HG03521 (cell line): ENCODE measurements at regions not wholly inside any gene's neighbourhood (a gene's known extent, or its start where the extent isn't known, plus 50 kb on each side); places are given as distances from the start of the nearest gene placed in this dataset.

ENCODE experiments used
- ATAC-seq: cut with Tn5 transposase; IDR thresholded peaks from one replicate; pipeline ENCODE4 v1.9.1; 2021; ENCODE audit warnings: mild to moderate bottlenecking, moderate library complexity; ENCODE audit not compliant: unreplicated experiment

DNA sequence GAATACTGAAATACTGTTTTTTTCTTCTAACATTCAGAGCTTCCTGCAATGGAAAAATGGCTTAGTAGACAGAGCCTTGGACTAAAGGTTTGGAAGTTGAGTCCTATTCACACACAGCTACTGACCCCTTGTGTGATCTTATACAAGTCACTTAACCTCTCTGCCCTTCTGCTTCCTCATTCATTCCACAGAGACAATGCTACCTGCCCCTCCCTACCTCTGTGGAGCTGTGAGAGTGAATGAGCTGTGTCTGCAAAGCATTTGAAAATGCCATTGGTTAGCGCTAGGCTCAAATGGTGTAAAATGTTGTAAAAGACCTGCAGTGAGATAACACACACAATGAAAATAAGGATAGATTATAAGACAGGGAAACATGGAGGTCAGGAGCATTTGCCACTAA is 214.4 kb downstream of the BARHL2 start:
- no peak for ATAC-seq

DNA sequence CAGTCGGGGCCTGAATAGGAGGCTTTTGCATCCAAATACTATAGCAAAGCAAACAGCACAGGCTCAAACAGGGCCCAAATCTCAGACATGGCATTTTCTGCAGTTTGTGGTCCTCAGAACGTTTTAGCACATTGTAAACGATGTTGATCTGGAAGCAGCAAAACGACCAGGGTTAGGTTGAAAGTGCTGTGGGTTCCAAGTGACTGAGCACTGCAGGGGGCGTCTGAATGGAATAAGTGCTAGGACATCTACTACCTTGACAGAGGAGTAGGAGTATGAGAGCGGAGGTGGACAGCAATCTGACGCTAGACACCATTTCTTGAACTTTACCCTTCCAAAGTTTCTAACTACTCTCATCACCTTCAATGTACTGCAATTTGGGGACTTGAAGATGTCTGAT is 214.9 kb downstream of the BARHL2 start:
- ATAC-seq, result no peak

DNA sequence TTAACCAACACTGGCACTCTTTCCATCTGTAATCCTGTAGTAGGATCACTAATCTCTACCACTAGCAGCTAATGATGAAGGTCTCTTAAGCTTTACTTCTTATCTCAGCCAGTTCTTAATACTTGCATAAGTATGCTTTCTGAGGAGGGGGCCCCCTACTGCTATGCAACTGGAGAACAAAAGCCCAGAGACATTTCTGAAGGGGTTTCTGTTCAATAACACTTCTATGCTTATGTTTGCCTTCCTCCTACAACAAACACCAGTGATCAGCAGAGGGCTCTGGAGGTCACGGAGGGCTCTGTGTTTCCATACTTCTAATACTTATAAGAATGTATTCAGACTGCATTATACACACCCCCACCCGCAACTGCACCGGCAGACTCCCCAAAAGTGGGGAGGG is 215.8 kb downstream of the BARHL2 start:
- no peak for ATAC-seq

DNA sequence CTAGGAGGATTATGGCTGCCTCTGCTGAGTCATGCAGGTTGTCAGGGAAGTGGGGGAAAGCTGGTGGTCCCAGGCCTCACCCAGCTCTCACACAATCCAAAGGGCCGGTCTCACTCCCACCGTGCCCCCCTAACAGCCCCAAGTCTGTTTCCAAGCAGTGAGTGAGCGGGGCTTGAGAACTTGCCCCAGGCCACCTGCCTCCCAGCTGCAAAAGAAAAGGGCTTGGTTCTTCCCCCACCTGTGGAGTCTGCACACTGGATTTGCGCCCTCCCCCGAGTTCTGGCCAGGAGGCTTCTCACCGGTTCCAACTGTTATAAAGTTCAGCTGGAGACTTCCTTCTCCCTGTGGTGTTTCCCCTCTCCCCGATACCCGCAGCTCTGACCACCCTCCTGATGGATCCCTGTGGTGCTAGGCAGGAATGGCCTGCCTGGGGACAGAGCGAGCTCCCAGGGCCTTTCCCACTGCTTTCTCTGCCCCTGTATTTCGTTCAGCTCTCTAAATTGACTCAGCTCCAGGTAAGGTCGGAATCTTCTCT is 222.3 kb downstream of the BARHL2 start:
- ATAC-seq, result no peak

DNA sequence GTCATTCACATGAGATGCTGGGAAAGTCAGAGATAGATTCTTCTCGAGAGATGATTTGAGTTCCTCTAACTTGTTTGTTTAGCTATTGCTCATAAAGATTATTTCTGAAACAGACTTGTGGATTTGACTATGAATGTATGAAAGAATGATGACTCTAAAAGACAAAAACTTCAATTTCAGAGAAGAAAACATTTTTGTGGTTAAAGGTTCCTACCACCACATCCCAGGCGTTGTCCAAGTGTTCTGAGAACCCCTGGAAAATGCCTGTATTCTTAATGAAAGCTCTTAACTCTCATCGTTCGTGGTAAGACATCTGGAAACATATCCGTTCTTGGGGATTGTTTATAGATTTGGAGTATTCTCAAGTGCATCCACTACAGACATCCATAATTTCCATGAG is 228.7 kb downstream of the BARHL2 start:
- ATAC-seq, result no peak

DNA sequence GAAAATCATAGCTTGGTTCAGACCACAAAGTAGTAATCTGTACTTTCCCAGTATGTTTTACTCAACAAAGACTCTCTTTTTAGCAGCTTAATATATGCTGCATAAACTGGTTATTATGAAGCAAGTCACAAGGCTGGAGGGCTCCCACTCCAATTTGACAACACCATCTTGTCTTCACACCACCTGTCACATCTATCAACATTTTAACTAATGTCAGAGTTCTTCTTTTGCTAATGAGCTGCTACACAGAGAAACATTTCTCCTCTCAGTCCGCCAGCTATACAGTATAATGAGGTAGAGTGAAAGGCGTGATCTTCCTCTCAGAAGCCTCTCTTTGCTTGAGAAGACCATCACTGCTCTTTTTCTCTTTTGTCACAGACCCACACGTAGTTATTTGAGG is 230.1 kb downstream of the BARHL2 start:
- ATAC-seq, result no peak

DNA sequence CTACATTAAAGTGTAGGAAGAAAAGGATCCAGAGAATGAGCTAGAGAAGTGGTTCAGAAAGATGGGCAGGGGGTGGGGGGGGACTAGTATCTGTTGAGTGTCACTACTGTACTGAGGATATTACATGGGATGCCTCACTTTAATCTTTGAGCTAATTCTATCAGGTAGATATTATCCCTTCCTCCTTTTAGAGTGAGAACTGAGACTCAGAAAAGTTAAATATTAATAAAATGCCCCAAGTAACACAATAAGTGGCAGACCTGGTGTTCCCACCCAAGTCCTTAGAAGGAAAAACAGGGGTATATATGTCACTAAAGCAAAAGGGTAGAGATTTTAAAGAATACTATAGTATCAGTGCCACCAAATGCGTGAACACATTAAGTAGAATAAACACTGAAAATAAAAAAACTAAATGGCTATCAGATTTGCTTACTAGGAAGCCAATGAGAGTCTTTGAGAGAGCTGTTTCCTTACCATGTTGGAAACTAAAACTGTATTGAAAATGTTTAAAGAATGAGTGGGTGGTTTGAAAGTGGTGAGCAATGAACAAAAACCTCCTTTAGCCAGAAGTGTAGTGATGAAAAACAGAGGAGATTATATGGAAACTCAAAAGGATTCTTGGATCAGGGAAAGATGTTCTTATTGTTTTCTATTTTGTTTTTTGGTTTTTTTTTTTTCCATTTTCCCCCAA is 230.8 kb downstream of the BARHL2 start:
- ATAC-seq, result no peak

DNA sequence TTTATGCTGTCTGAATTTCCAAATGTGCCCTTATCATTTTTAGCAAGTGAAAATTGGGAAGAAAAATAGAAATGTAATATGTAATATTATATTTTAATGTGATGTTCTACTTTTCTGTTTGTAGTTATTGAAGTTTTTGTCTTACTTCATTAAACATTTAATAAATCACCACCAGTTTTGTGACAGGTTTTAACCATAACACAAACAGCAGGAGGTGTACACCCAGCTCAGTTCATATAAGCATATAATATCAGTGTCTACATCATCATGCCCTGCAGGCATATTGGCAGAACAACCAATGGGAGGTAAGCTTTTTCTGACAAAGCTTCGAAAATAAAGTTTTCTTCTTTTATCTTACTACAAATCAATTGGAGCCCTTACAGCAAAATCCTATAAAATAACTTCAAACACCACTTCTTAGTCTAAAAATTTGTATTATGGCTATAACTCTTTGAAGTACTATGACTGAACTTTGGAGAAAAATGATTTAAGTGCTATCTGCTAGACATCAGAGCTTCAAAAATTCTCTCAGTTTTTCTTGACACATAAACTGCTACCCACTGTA is 236.7 kb downstream of the BARHL2 start:
- no peak for ATAC-seq

DNA sequence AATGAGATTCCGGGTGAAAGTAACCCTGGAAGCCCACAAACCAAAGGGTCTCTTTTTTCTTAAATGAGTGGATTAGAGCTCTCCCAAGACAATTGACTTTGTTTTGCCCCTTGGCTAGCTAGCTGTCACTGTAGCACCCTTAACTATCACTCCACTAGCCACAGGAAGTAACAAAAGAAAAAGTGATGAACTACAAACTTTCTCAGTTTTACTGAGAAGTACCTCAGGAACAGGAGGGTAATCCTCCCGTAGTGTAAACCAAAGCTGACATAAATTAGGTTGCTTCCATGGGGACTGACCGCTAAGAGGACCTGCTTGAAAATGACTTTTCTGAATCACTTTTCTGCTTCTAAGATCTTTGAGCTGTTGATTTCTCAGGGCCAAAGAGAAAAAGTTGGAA is 240.1 kb downstream of the BARHL2 start:
- ATAC-seq, result no peak

DNA sequence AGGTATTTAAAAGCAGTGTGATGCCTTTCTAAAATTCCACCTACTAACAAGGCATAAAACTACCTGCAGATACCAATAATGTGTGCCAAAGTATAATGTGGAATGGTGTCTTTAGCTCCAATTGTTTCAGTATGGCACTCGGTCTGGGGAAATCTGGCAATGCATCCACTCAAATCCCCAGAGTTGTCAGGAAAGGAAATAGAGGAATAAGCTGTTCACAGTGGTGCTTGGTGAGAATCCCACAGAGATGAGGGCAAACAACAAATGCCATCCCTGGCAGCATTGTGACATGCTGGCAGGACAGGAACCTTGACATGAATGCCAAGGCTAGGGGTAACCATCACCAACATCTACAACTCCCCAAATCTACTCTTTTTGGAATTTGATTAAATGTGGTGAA is 240.7 kb downstream of the BARHL2 start:
- ATAC-seq, result no peak

DNA sequence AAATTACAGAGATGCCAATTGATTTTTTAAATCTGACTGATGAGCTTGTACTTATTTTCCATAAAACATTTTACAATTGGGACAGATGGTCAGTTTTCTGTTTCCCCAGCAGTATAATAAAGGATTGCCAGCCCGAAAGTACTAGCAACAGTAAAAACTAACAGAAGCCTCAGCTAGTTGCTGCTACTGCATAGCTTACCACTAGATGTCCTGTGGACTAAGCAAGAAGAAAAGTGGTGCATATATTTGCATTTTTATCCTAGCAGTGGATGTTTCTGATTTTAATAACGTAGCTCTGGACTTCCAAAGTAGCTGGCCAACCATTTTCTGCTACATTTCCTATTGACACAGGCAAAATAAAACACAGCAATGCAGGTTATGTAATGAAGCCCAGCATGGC is 241.5 kb downstream of the BARHL2 start:
- no peak for ATAC-seq

DNA sequence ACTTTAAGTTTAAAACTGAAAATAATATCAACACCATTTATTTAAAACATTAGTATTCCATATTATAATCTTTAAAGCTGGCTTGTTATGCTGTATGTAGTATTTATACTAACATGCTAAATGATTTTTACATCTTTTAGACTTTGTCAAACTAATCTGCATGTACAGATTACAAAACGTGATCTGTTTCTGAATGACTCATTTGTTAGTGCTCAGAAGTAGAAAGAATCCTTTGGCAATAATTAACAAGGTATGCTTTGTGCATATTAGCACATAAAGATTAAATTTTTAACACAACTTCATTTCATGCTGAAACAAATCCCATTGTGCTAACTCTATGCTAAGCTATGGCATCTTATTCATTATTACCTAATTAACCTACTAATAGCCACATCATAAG is 242.4 kb downstream of the BARHL2 start:
- no peak for ATAC-seq

DNA sequence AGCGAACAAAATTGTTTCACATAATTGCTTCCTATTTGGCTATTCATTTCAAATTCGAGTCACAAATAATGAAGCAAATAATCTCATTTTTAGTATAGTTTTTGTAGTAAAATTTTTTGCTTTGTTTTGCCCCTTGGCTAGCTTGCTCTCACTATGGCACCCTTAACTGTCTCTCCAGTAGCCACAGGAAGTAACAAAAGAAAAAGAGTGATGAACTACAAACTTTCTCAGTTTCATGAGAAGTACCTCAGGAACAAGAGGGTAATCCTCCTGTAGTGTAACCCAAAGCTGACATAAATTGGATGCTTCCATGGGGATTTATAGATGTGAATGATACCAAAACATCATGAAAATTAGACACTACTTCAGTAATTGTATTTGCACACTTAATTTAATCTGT is 242.9 kb downstream of the BARHL2 start:
- no peak for ATAC-seq

DNA sequence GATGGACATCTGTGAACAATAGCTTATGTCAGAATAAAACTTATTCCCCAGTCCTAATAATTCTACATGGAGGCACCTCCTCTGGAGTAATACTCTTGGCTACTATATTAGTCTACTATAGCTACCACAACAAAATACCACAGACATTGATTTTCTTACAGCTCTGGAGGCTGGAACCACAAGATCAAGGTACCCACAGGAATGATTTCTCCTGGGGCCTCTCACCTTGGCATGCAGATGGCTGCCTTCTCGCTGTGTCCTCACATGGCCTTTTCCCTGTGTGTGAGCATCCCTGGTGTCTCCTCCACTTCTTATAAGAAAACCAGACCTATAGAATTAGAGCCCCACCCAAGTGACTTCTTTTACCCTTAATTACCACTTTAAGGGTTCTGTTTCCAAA is 244.3 kb downstream of the BARHL2 start:
- no peak for ATAC-seq

DNA sequence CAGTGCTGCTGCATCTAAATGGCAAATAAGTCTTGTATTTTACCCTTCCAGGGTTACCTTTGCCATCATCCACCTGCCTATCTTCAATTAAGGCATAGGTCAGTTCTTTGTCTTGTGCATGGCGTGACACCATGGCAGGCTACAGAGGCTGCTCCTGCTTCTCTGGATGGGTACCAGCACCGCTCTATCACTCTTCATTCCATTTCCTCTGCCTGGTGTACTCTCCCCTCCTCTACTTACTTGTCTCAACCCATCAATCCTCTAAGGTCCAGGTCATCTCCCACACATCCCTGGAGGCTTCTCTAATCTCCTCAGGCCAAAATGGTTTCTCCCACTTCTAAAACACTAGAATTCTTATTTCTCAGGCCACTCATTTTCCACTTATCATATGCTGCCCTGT is 257.5 kb downstream of the BARHL2 start:
- ATAC-seq, result no peak

DNA sequence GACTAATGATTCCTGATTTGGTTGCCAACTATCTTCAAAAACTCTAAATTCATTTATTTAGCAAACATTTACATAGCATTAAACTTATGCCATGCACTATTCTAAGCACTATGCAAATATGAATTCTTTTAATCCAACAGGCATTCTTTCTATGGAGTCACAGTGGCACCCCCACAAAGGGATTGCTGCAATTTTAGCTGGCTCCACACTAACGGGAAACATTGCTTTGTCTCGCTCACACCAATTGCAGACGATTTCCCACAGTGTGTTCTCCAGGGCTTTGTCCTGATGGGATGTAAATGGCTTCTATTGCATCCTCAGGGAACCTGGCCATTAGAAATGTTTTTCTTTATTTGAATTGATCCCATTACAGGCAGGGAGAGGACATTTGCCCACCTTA is 259.1 kb downstream of the BARHL2 start:
- ATAC-seq, result no peak

DNA sequence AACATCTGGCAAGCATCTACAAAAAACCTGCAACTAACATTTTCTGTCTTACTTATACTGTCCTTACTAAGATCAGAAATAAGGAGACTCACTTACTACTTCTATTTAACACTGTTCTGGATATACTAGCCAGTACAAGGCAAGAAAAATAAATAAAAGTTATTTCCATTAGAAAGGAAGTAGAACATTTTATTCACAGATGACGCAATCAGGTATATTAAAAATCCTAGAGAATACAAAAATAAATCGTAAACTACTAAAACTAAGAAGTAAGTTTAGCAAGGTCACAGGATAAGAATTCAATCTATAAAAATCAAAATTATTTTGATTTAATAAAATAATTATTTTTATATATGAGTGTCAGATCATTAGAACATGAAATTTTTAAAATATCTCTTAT is 264.6 kb downstream of the BARHL2 start:
- ATAC-seq, result no peak

DNA sequence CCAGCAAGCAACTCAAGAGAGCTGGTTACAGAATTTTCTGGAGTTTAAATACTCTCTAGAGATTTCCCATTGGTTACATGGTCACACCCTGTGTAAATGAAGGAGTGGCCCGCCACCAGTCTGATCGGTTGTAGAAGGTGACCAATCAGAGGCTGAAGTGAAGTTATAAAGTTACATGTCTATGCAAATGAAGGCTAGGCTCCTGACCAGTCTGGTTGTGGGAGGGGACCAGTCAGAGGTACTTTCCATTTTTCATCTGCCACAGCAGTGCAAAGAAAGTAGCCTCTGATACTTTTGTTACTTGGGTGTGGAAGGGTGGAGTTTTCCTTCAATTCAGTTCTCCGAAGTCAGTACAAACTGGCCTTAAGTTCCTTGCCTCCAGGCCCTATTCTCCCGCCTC is 273.7 kb downstream of the BARHL2 start:
- ATAC-seq, result no peak

DNA sequence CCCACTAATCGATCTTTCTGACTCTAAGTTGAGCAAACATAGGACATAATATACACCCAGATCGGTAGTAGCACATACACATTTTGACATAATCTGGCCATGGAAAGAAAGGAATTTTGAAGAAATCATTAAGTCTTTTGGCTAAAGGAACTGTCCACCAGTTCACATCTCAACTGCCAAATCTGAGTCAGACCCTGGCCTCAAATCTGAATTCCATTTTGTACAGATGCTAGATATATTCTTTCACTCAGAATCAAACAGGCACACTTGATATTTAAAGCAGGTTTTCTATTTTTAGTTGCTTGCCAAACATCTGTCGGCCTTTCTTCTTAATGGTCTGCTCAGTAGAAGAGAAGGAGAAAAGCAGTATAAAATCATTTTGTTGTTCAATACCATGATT is 281.8 kb downstream of the BARHL2 start:
- ATAC-seq, result no peak

DNA sequence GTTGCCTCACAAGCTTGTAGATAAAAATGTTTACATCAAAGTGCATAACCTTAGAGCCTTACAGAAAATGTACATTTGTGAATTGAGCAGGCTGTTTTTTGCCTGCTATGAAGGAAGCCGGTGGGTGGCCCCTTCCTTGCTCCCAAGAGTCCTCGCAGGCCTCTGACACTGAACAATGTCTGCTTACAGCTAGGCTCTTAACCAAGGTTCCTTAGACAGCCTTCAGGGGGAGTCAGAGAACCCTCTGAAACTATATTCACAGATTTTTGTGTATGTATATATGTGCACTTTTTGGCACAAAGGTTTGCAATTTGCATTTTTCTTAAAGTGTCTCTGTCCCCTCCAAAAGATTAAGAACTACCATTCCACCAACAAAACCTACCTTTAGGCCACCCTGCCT is 282.6 kb downstream of the BARHL2 start:
- no peak for ATAC-seq

DNA sequence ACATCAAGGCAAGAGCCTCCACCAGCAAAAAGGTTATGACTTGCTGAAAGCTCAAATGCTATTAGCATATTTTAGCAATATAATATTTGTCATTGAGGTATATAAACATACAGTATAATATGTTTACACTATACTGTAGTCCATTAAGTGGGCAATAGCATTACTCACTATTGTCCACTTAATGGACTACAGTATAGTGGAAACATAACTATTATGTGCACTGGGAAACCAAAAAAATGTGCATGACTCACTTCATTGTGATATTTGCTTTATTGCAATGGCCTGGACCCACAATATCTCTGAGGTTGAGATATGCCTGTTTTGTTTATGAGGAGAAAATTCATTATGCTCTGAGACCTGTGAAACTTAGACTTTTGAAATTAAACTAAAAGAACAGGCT is 300.0 kb downstream of the BARHL2 start:
- no peak for ATAC-seq

DNA sequence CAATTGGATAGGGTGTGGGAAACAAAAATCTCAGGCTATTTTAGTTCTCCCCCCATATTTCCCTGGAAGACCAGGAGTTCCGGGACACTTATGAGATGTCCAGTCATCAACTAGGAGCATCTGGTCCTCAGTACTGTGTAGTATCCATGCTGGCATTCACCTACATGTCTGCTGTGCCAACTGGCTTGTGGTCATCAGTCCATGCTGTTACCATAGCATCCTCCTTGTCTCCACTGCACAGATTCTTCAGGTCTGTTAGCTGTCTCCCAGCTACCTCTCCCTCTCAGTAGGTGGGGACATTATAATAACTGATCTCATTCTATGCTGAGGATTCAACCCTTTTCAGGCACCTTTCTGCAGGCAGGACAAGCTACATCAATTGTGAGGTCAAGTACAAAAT is 302.9 kb downstream of the BARHL2 start:
- no peak for ATAC-seq

DNA sequence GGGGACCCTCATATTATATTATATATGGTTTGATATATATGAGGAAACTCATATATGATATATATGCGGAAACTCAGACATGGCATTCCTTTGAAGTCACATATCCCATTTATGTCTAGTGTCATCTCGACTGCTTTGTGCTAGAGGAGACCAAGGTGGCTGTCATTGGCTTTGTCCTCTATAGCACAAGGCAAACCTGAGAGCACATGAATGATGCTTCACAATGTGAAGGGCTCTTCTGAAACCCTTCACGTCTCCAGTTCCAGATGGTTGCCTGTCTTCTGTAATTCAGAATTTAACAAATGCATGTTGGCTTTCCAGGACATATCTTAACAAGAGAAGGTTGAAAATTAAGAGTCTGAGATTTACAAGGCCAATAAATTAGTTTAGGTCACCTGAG is 303.6 kb downstream of the BARHL2 start:
- ATAC-seq, result no peak
